Endothelial cell of umbilical vein (primary cell): ENCODE measurements at regions not wholly inside any gene's neighbourhood (a gene's known extent, or its start where the extent isn't known, plus 50 kb on each side); places are given as distances from the start of the nearest gene placed in this dataset.

ENCODE experiments used
- BruUV-seq: library from RNA; stranded (reverse); fragments of 400-500 nt; replicated peaks from 2 replicates; lab custom pipeline; 2021; lab: Mats Ljungman, UMichigan
- CTCF ChIA-PET: fragments of 300-600, 350-600 bp; sonication (Branson Sonifier 250); formaldehyde crosslinking; loops from one replicate; lab custom pipeline; 2021; ENCODE audit warnings: antibody characterized with exemption, inconsistent platforms; lab: Charles Lee
- POLR2A ChIA-PET: fragments of 300-600, 350-600 bp; sonication (Branson Sonifier 250); formaldehyde crosslinking; loops from one replicate; lab custom pipeline; 2021; ENCODE audit warnings: antibody characterized with exemption, inconsistent platforms; lab: Charles Lee
- DNase-seq: peaks from one replicate; pipeline ENCODE4 v3.0.0-alpha.2; 2011; ENCODE audit warnings: low read depth, low spot score
- FAIRE-seq: peaks from 2 replicates; lab custom pipeline; 2011; peaks lifted over from hg19 to GRCh38; lab: Jason Lieb, UNC
- H2AFZ ChIP-seq: 2 replicates; pipeline ENCODE4 v1.6.0; 2012; ENCODE audit warnings: low read depth, low read length, control low read depth, inconsistent platforms
- H3K27ac ChIP-seq: 2 replicates; pipeline ENCODE4 v1.5.1; 2011; ENCODE audit warnings: low read depth, mild to moderate bottlenecking, control low read depth, low read length, moderate library complexity; ENCODE audit not compliant: insufficient read depth
- H3K27me3 ChIP-seq, 2 experiments: 2 replicates each; pipeline versions ENCODE4 v1.6.0 to v1.6.1; 2011; ENCODE audit warnings: low read length in 2 of 2, mixed read lengths in 1 of 2; ENCODE audit not compliant: control insufficient read depth in 2 of 2, insufficient read depth in 2 of 2
- H3K36me3 ChIP-seq, 2 experiments: 2 replicates in 1 of 2; 3 replicates in 1 of 2; pipeline ENCODE4 v1.5.1; 2011; ENCODE audit warnings: low read length in 2 of 2, mild to moderate bottlenecking in 1 of 2, moderate library complexity in 1 of 2; ENCODE audit not compliant: control insufficient read depth in 2 of 2, insufficient read depth in 2 of 2; ENCODE audit errors: extremely low read depth in 1 of 2
- H3K4me1 ChIP-seq: 3 replicates; pipeline ENCODE4 v1.5.1; 2011; ENCODE audit warnings: mild to moderate bottlenecking, low read length; ENCODE audit not compliant: control insufficient read depth, insufficient read depth; ENCODE audit errors: extremely low read depth
- H3K4me2 ChIP-seq: 2 replicates; pipeline ENCODE4 v1.6.1; 2011; ENCODE audit warnings: low read length, control low read depth, mixed read lengths; ENCODE audit not compliant: insufficient read depth
- H3K4me3 ChIP-seq, 3 experiments: fragments of 200-600 bp in 1 of 3; sonication (generic), shearing (Covaris generic) in 1 of 3; replicated peaks in 1 of 3; 2 replicates each; pipeline ENCODE4 v1.5.1; 2011 to 2016; ENCODE audit warnings: control low read depth in 3 of 3, low read length in 3 of 3, mild to moderate bottlenecking in 2 of 3, inconsistent platforms in 1 of 3, low read depth in 1 of 3, moderate library complexity in 1 of 3; ENCODE audit not compliant: insufficient read depth in 1 of 3
- H3K79me2 ChIP-seq: 2 replicates; pipeline ENCODE4 v1.6.0; 2012; ENCODE audit warnings: low read length, inconsistent platforms; ENCODE audit not compliant: control insufficient read depth, insufficient read depth
- H3K9ac ChIP-seq: replicated peaks from 2 replicates; pipeline ENCODE3; 2011; ENCODE audit warnings: low read length, control low read depth; ENCODE audit not compliant: insufficient read depth; ENCODE audit errors: extremely low read depth
- H3K9me1 ChIP-seq: replicated peaks from 3 replicates; pipeline ENCODE4 v1.6.0; 2011; ENCODE audit warnings: mild to moderate bottlenecking, low read length; ENCODE audit not compliant: control insufficient read depth, insufficient read depth; ENCODE audit errors: extremely low read depth
- H3K9me3 ChIP-seq: replicated peaks from 2 replicates; pipeline ENCODE4 v1.5.1; 2012; ENCODE audit warnings: low read length, inconsistent platforms; ENCODE audit not compliant: control insufficient read depth, insufficient read depth
- H4K20me1 ChIP-seq: replicated peaks from 2 replicates; pipeline ENCODE3; 2011; ENCODE audit warnings: mild to moderate bottlenecking, low read length; ENCODE audit not compliant: control insufficient read depth, insufficient read depth; ENCODE audit errors: extremely low read depth
- EZH2 ChIP-seq: IDR thresholded peaks from 2 replicates; pipeline ENCODE4 v1.6.1; 2012; ENCODE audit warnings: borderline replicate concordance, low read depth, mild to moderate bottlenecking, moderate library complexity, low read length, inconsistent platforms; ENCODE audit not compliant: severe bottlenecking
- GATA2 ChIP-seq: IDR thresholded peaks from 2 replicates; pipeline ENCODE4 v1.7.0; 2011; ENCODE audit warnings: low read depth, mild to moderate bottlenecking, moderate library complexity, mixed read lengths, low read length; ENCODE audit not compliant: insufficient read length, insufficient read depth
- POLR2A ChIP-seq: IDR thresholded peaks from 2 replicates; pipeline ENCODE4 v1.6.1; 2012; ENCODE audit warnings: low read depth, mild to moderate bottlenecking, control low read depth, low read length
- dilution Hi-C: fragments of 300-500 bp; cut with MboI; formaldehyde crosslinking; loops from one replicate; pipeline ENCODE4 v1.15.0; 2019; ENCODE audit warnings: low sequenced_read_pairs; ENCODE audit not compliant: extremely low pct_ligation_motif_present
- intact Hi-C: fragments of 100-400 bp; cut with micrococcal nuclease; formaldehyde crosslinking; loops from one replicate; pipeline ENCODE4 v1.10.0; 2022
- TF ChIP-seq, protein P1 (sequence below), 2 donors: IDR thresholded peaks; 1 replicate in 1 of 2; 2 replicates in 1 of 2; pipeline ENCODE4 v1.5.1; 2011; ENCODE audit warnings: low read length in 2 of 2, mild to moderate bottlenecking in 2 of 2, moderate library complexity in 2 of 2, control low read depth in 1 of 2, inconsistent platforms in 1 of 2, low read depth in 1 of 2; ENCODE audit not compliant: insufficient read depth in 1 of 2; ENCODE audit errors: extremely low read depth in 1 of 2

DNA sequence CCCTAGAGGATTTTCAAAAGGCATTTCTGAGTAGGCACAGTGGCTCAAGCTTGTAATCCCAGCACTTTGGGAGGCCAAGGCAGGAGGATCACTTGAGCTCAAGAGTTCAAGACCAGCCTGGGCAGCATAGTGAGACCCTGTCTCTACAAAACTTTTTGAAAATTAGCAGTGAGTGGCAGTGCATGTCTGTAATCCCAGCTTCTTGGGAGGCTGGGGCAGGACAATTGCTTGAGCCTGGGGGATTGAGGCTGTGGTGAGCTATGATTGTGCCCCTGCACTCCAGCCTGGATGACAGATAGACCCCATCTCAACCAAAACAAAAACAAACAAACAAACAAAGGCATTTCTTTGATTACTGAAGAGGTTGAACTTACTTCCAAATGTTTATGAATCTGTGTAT, 201.4 kb downstream of the KIF26A start:
- FAIRE-seq, result no peak
- ChIA-PET CTCF (interaction anchor here (1.0 kb wide), 1 partner anchor 224 kb away, joined by 3 read pairs; no protein-coding TSS in a partner anchor), POLR2A (no interaction called here)
- H3K27ac ChIP-seq, result no peak overlapping the region
- no TSS peak for BruUV-seq
- peaks cover 0 to 8% of the 10 kb centered on the region in 2 experiments for H3K27me3 ChIP-seq
- H4K20me1 ChIP-seq, result no peaks in the 10 kb centered on the region
- TF ChIP-seq POLR2A (no peak), GATA2 (no peak), EZH2 (no peak)
- TF ChIP-seq, protein P1, sequence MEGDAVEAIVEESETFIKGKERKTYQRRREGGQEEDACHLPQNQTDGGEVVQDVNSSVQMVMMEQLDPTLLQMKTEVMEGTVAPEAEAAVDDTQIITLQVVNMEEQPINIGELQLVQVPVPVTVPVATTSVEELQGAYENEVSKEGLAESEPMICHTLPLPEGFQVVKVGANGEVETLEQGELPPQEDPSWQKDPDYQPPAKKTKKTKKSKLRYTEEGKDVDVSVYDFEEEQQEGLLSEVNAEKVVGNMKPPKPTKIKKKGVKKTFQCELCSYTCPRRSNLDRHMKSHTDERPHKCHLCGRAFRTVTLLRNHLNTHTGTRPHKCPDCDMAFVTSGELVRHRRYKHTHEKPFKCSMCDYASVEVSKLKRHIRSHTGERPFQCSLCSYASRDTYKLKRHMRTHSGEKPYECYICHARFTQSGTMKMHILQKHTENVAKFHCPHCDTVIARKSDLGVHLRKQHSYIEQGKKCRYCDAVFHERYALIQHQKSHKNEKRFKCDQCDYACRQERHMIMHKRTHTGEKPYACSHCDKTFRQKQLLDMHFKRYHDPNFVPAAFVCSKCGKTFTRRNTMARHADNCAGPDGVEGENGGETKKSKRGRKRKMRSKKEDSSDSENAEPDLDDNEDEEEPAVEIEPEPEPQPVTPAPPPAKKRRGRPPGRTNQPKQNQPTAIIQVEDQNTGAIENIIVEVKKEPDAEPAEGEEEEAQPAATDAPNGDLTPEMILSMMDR (IDR thresholded peaks at IDR 0.05; ENCODE audit: extremely low read depth in 1 of 2, insufficient read depth in 1 of 2, low read depth in 1 of 2, low read length in 2 of 2), result no peak
- intact Hi-C loops (no loop called here), dilution Hi-C loops (no loop called here)
- no peaks in the 10 kb centered on the region for H3K4me1 ChIP-seq
- H3K9me1 ChIP-seq, result no peaks in the 10 kb centered on the region
- no peak overlapping the region for H3K4me3 ChIP-seq
- DNase-seq, result no peak
- H2AFZ ChIP-seq, result no peak overlapping the region
- no peaks in the 10 kb centered on the region for H3K79me2 ChIP-seq
- H3K36me3 ChIP-seq, result no peaks in the 10 kb centered on the region
- H3K4me2 ChIP-seq, result no peak overlapping the region
- no peak overlapping the region for H3K9ac ChIP-seq
- H3K9me3 ChIP-seq, result no peaks in the 10 kb centered on the region
